HEK293 (cell line): ENCODE measurements at regions not wholly inside any gene's neighbourhood (a gene's known extent, or its start where the extent isn't known, plus 50 kb on each side); places are given as distances from the start of the nearest gene placed in this dataset.

Experiments used
- FEZF1 ChIP-seq: fragments of 450-650 bp; formaldehyde crosslinking; IDR thresholded peaks from 2 replicates; pipeline ENCODE4 v1.5.1; 2016; ENCODE audit warnings: missing biosample characterization, missing genetic modification characterization
- GLI2 ChIP-seq: fragments of 450-650 bp; formaldehyde crosslinking; IDR thresholded peaks from 2 replicates; pipeline ENCODE4; 2017; ENCODE audit warnings: missing biosample characterization, missing genetic modification characterization, low read depth, borderline replicate concordance
- KLF16 ChIP-seq: fragments of 450-650 bp; formaldehyde crosslinking; IDR thresholded peaks from 2 replicates; pipeline ENCODE4 v1.5.1; 2017; ENCODE audit warnings: missing biosample characterization, missing genetic modification characterization
- KLF8 ChIP-seq: fragments of 450-650 bp; formaldehyde crosslinking; IDR thresholded peaks from 2 replicates; pipeline ENCODE4 v1.5.1; 2016; ENCODE audit warnings: missing biosample characterization, missing genetic modification characterization
- KLF9 ChIP-seq: fragments of 450-650 bp; formaldehyde crosslinking; IDR thresholded peaks from 2 replicates; pipeline ENCODE4 v1.5.1; 2016; ENCODE audit warnings: missing biosample characterization, missing genetic modification characterization, low read depth
- MZF1 ChIP-seq: fragments of 450-650 bp; formaldehyde crosslinking; IDR thresholded peaks from 2 replicates; pipeline ENCODE4 v1.5.1; 2017; ENCODE audit warnings: missing biosample characterization, missing genetic modification characterization, borderline replicate concordance
- OVOL3 ChIP-seq: fragments of 450-650 bp; formaldehyde crosslinking; IDR thresholded peaks from 2 replicates; pipeline ENCODE4 v1.5.1; 2016; ENCODE audit warnings: missing biosample characterization, missing genetic modification characterization
- RBAK ChIP-seq: fragments of 450-650 bp; formaldehyde crosslinking; IDR thresholded peaks from 2 replicates; pipeline ENCODE4 v1.5.1; 2016; ENCODE audit warnings: missing biosample characterization, missing genetic modification characterization
- SALL2 ChIP-seq: fragments of 450-650 bp; formaldehyde crosslinking; IDR thresholded peaks from 2 replicates; pipeline ENCODE4 v1.5.0; 2017; ENCODE audit warnings: missing biosample characterization, mild to moderate bottlenecking, missing genetic modification characterization, borderline replicate concordance
- SP3 ChIP-seq: fragments of 450-650 bp; formaldehyde crosslinking; IDR thresholded peaks from 2 replicates; pipeline ENCODE4 v1.5.1; 2016; ENCODE audit warnings: missing biosample characterization, missing genetic modification characterization
- TRIM28 ChIP-seq: IDR thresholded peaks from 2 replicates; pipeline ENCODE4 v1.6.1; 2011; ENCODE audit warnings: low read length, control low read depth, borderline replicate concordance
- YY2 ChIP-seq: fragments of 450-650 bp; formaldehyde crosslinking; IDR thresholded peaks from 2 replicates; pipeline ENCODE4 v1.5.1; 2016; ENCODE audit warnings: missing biosample characterization, missing genetic modification characterization
- ZBTB8A ChIP-seq: fragments of 450-650 bp; formaldehyde crosslinking; IDR thresholded peaks from 2 replicates; pipeline ENCODE4 v1.5.1; 2016; ENCODE audit warnings: missing biosample characterization, missing genetic modification characterization
- ZNF114 ChIP-seq: fragments of 450-650 bp; formaldehyde crosslinking; IDR thresholded peaks from 2 replicates; pipeline ENCODE4 v1.5.0; 2017; ENCODE audit warnings: missing biosample characterization, missing genetic modification characterization
- ZNF132 ChIP-seq: fragments of 450-650 bp; formaldehyde crosslinking; IDR thresholded peaks from 2 replicates; pipeline ENCODE4 v1.5.1; 2017; ENCODE audit warnings: missing biosample characterization, missing genetic modification characterization, borderline replicate concordance
- ZNF221 ChIP-seq: fragments of 450-650 bp; formaldehyde crosslinking; IDR thresholded peaks from 2 replicates; pipeline ENCODE4 v1.5.1; 2017; ENCODE audit warnings: missing biosample characterization, missing genetic modification characterization, borderline replicate concordance
- ZNF292 ChIP-seq: fragments of 450-650 bp; formaldehyde crosslinking; IDR thresholded peaks from 2 replicates; pipeline ENCODE4 v1.5.1; 2016; ENCODE audit warnings: low read depth, missing biosample characterization, missing genetic modification characterization, borderline replicate concordance
- ZNF366 ChIP-seq: fragments of 450-650 bp; formaldehyde crosslinking; conservative IDR thresholded peaks from 2 replicates; pipeline ENCODE4 v1.5.1; 2016; ENCODE audit warnings: missing biosample characterization, missing genetic modification characterization
- ZNF391 ChIP-seq: fragments of 450-650 bp; formaldehyde crosslinking; IDR thresholded peaks from 2 replicates; pipeline ENCODE4 v1.5.1; 2016; ENCODE audit warnings: low read depth, missing biosample characterization, missing genetic modification characterization, borderline replicate concordance
- ZNF404 ChIP-seq: fragments of 450-650 bp; formaldehyde crosslinking; IDR thresholded peaks from 2 replicates; pipeline ENCODE4 v1.5.1; 2017; ENCODE audit warnings: missing biosample characterization, missing genetic modification characterization
- ZNF416 ChIP-seq: fragments of 450-650 bp; formaldehyde crosslinking; IDR thresholded peaks from 2 replicates; pipeline ENCODE4 v1.5.1; 2016; ENCODE audit warnings: missing biosample characterization, missing genetic modification characterization
- ZNF426 ChIP-seq: fragments of 450-650 bp; formaldehyde crosslinking; IDR thresholded peaks from 2 replicates; pipeline ENCODE4 v1.5.1; 2017; ENCODE audit warnings: missing biosample characterization, missing genetic modification characterization, mild to moderate bottlenecking, inconsistent platforms, moderate library complexity
- ZNF501 ChIP-seq: fragments of 450-650 bp; formaldehyde crosslinking; IDR thresholded peaks from 2 replicates; pipeline ENCODE4 v1.5.1; 2016; ENCODE audit warnings: missing biosample characterization, missing genetic modification characterization
- ZNF530 ChIP-seq: fragments of 450-650 bp; formaldehyde crosslinking; IDR thresholded peaks from 2 replicates; pipeline ENCODE4 v1.5.1; 2016; ENCODE audit warnings: low read depth, missing biosample characterization, missing genetic modification characterization
- ZNF555 ChIP-seq: fragments of 450-650 bp; formaldehyde crosslinking; conservative IDR thresholded peaks from 2 replicates; pipeline ENCODE4 v1.5.1; 2017; ENCODE audit warnings: missing biosample characterization, mild to moderate bottlenecking, missing genetic modification characterization, inconsistent platforms
- ZNF624 ChIP-seq: fragments of 450-650 bp; formaldehyde crosslinking; IDR thresholded peaks from 2 replicates; pipeline ENCODE4 v1.5.1; 2017; ENCODE audit warnings: missing biosample characterization, missing genetic modification characterization
- ZNF629 ChIP-seq: fragments of 450-650 bp; formaldehyde crosslinking; IDR thresholded peaks from 2 replicates; pipeline ENCODE4 v1.5.1; 2017; ENCODE audit warnings: missing biosample characterization, missing genetic modification characterization
- ZNF654 ChIP-seq: fragments of 450-650 bp; formaldehyde crosslinking; IDR thresholded peaks from 2 replicates; pipeline ENCODE4 v1.5.1; 2016; ENCODE audit warnings: low read depth, missing biosample characterization, missing genetic modification characterization
- ZNF677 ChIP-seq: fragments of 450-650 bp; IDR thresholded peaks from 2 replicates; pipeline ENCODE4 v1.5.0; 2018; ENCODE audit warnings: missing biosample characterization, mild to moderate bottlenecking, missing genetic modification characterization, moderate library complexity
- ZNF791 ChIP-seq: fragments of 450-650 bp; formaldehyde crosslinking; IDR thresholded peaks from 2 replicates; pipeline ENCODE4 v1.5.1; 2016; ENCODE audit warnings: missing biosample characterization, missing genetic modification characterization
- ZXDB ChIP-seq: fragments of 450-650 bp; formaldehyde crosslinking; IDR thresholded peaks from 2 replicates; pipeline ENCODE4 v1.5.1; 2016; ENCODE audit warnings: missing biosample characterization, missing genetic modification characterization
- TF ChIP-seq, protein P1 (sequence below): fragments of 450-650 bp; formaldehyde crosslinking; IDR thresholded peaks from 2 replicates; pipeline ENCODE4; 2016; ENCODE audit warnings: missing biosample characterization, missing genetic modification characterization
- TF ChIP-seq, protein P2 (sequence below): fragments of 450-650 bp; formaldehyde crosslinking; IDR thresholded peaks from 2 replicates; pipeline ENCODE4 v1.5.1; 2016; ENCODE audit warnings: missing biosample characterization, missing genetic modification characterization
- TF ChIP-seq, protein P3 (sequence below): fragments of 450-650 bp; formaldehyde crosslinking; IDR thresholded peaks from 2 replicates; pipeline ENCODE4 v1.5.1; 2016; ENCODE audit warnings: missing biosample characterization, missing genetic modification characterization
- TF ChIP-seq, protein P4 (sequence below): fragments of 450-650 bp; formaldehyde crosslinking; IDR thresholded peaks from 2 replicates; pipeline ENCODE4 v1.5.1; 2016; ENCODE audit warnings: missing biosample characterization, missing genetic modification characterization

DNA sequence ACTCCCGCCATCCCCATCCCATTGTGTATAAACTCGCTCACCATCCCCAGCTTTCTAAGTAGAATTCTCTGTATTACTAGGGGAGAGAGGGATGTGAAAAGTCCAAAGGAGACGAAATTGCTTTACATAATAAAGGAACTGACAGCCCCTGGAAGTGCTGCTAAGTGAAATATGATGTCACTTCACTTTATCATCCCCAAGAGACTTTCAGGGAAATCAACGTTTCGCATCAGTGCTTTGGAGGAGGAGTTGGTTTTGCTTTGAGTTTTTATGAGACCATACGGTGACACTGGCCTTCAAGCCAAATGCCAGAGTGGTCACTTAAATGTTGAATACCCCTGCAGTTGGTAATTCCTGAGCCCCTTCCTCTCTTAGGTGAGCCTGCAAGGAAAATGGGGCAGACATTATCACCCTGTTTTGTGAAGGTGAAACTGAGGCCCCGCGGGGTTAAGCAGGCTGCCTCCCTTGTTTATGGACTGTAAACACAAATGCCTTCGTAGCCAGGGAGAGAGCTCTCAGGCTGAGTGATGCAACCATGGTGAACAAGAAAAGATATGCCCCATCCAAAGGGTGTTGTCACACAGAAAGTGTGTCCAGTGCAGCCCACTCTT is 58.4 kb upstream of the KAZN start (continued):
- no peak for TF ChIP-seq KLF16 (tag by site-specific recombination)
- TF ChIP-seq TRIM28: peak; percentile 92; the same call in 1 of the 2 replicates
- peak; percentile 47 for TF ChIP-seq FEZF1 (tag by site-specific recombination)
- no peak for TF ChIP-seq ZNF114 (tag by site-specific recombination)
- no peak for TF ChIP-seq ZNF221 (tag by site-specific recombination)
- TF ChIP-seq ZXDB: no peak
- TF ChIP-seq, protein P1, sequence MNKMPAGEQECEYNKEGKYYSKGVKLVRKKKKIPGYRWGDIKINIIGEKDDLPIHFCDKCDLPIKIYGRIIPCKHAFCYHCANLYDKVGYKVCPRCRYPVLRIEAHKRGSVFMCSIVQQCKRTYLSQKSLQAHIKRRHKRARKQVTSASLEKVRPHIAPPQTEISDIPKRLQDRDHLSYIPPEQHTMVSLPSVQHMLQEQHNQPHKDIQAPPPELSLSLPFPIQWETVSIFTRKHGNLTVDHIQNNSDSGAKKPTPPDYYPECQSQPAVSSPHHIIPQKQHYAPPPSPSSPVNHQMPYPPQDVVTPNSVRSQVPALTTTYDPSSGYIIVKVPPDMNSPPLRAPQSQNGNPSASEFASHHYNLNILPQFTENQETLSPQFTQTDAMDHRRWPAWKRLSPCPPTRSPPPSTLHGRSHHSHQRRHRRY (tag by site-specific recombination): no peak
- TF ChIP-seq ZNF624 (tag by site-specific recombination): no peak
- no peak for TF ChIP-seq ZBTB8A
- no peak for TF ChIP-seq KLF9 (tag by site-specific recombination)
- TF ChIP-seq ZNF366: no peak
- TF ChIP-seq SP3: peak; percentile 29; the same call in 1 of the 2 replicates
- TF ChIP-seq RBAK (tag by site-specific recombination): no peak
- peak; percentile 89 for TF ChIP-seq MZF1 (tag by site-specific recombination)
- TF ChIP-seq ZNF677 (tag by site-specific recombination): no peak
- TF ChIP-seq GLI2 (tag by site-specific recombination): no peak
- TF ChIP-seq ZNF404: no peak
- TF ChIP-seq, protein P2, sequence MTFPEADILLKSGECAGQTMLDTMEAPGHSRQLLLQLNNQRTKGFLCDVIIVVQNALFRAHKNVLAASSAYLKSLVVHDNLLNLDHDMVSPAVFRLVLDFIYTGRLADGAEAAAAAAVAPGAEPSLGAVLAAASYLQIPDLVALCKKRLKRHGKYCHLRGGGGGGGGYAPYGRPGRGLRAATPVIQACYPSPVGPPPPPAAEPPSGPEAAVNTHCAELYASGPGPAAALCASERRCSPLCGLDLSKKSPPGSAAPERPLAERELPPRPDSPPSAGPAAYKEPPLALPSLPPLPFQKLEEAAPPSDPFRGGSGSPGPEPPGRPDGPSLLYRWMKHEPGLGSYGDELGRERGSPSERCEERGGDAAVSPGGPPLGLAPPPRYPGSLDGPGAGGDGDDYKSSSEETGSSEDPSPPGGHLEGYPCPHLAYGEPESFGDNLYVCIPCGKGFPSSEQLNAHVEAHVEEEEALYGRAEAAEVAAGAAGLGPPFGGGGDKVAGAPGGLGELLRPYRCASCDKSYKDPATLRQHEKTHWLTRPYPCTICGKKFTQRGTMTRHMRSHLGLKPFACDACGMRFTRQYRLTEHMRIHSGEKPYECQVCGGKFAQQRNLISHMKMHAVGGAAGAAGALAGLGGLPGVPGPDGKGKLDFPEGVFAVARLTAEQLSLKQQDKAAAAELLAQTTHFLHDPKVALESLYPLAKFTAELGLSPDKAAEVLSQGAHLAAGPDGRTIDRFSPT (tag by site-specific recombination): 0 out of 2 replicates have a peak, but pooled peaks have one; percentile 19
- no peak for TF ChIP-seq SALL2
- TF ChIP-seq ZNF132: no peak
- peak; percentile 93 for TF ChIP-seq ZNF629 (tag by site-specific recombination)
- TF ChIP-seq KLF8: no peak
- no peak for TF ChIP-seq ZNF555 (tag by site-specific recombination)
- TF ChIP-seq, protein P3, sequence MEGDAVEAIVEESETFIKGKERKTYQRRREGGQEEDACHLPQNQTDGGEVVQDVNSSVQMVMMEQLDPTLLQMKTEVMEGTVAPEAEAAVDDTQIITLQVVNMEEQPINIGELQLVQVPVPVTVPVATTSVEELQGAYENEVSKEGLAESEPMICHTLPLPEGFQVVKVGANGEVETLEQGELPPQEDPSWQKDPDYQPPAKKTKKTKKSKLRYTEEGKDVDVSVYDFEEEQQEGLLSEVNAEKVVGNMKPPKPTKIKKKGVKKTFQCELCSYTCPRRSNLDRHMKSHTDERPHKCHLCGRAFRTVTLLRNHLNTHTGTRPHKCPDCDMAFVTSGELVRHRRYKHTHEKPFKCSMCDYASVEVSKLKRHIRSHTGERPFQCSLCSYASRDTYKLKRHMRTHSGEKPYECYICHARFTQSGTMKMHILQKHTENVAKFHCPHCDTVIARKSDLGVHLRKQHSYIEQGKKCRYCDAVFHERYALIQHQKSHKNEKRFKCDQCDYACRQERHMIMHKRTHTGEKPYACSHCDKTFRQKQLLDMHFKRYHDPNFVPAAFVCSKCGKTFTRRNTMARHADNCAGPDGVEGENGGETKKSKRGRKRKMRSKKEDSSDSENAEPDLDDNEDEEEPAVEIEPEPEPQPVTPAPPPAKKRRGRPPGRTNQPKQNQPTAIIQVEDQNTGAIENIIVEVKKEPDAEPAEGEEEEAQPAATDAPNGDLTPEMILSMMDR: no peak
- TF ChIP-seq ZNF391 (tag by site-specific recombination): no peak
- TF ChIP-seq ZNF654 (tag by site-specific recombination): no peak
- TF ChIP-seq ZNF501 (tag by site-specific recombination): no peak
- TF ChIP-seq ZNF791: no peak
- TF ChIP-seq ZNF416: no peak
- no peak for TF ChIP-seq ZNF530 (tag by site-specific recombination)
- no peak for TF ChIP-seq YY2 (tag by site-specific recombination)
- TF ChIP-seq ZNF292 (tag by site-specific recombination): no peak
- TF ChIP-seq, protein P4, sequence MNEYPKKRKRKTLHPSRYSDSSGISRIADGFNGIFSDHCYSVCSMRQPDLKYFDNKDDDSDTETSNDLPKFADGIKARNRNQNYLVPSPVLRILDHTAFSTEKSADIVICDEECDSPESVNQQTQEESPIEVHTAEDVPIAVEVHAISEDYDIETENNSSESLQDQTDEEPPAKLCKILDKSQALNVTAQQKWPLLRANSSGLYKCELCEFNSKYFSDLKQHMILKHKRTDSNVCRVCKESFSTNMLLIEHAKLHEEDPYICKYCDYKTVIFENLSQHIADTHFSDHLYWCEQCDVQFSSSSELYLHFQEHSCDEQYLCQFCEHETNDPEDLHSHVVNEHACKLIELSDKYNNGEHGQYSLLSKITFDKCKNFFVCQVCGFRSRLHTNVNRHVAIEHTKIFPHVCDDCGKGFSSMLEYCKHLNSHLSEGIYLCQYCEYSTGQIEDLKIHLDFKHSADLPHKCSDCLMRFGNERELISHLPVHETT: no peak
- no peak for TF ChIP-seq ZNF426 (tag by site-specific recombination)
- no peak for TF ChIP-seq OVOL3 (tag by site-specific recombination)
